ENCODE measurements at regions not wholly inside any gene's neighbourhood (a gene's known extent, or its start where the extent isn't known, plus 50 kb on each side); places are given as distances from the start of the nearest gene placed in this dataset.

DNA sequence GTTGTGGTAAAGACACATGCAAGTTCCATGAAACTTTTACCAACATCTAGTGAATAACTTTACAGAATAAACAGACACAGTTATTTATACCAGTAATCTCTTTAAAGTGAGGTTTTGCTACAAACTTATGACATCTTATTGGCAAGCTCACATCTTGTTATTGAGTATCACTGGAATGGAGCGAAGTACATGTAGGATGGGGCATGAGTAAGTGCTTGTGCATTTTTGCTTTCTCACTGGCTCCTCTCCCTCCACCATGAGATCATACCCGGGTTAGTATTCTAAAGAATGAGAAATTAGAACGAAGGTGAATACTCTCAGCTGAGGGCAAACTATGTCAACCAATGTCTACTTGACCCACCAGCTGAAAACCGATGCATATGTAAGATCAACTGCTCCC, 193.3 kb upstream of the ZNF717 start:
- no peak for TF ChIP-seq POLR2AphosphoS5 (IDR thresholded peaks at IDR 0.05; ENCODE audit: low read depth, low read length)
- TF ChIP-seq POLR2A (IDR thresholded peaks at IDR 0.05; ENCODE audit: low read depth, low read length) = no peak
